HFFc6 (cell line): ENCODE measurements at regions not wholly inside any gene's neighbourhood (a gene's known extent, or its start where the extent isn't known, plus 50 kb on each side); places are given as distances from the start of the nearest gene placed in this dataset.
A peak's percentile ranks its signal among the peaks of the same experiment; 100 is the strongest.

Experiments used
- DNase-seq: peaks from one replicate; pipeline ENCODE4 v3.0.0-alpha.2; 2018
- H3K27ac Mint-ChIP-seq: 2 replicates; pipeline ENCODE4 v1.8.0; 2020; ENCODE audit warnings: mild to moderate bottlenecking, mixed read lengths
- H3K27me3 Mint-ChIP-seq: 2 replicates; pipeline ENCODE4 v1.8.0; 2021; ENCODE audit warnings: mild to moderate bottlenecking, moderate library complexity, mixed read lengths; ENCODE audit not compliant: insufficient read depth
- H3K36me3 Mint-ChIP-seq: 2 replicates; pipeline ENCODE4 v1.8.0; 2021; ENCODE audit warnings: low read depth, mixed read lengths
- H3K4me1 Mint-ChIP-seq: 2 replicates; pipeline ENCODE4 v1.8.0; 2020; ENCODE audit warnings: low read depth, mixed read lengths
- H3K4me3 Mint-ChIP-seq: 2 replicates; pipeline ENCODE4 v1.8.0; 2020; ENCODE audit warnings: mild to moderate bottlenecking, moderate library complexity, mixed read lengths
- H3K9me3 Mint-ChIP-seq: 2 replicates; pipeline ENCODE4 v1.8.0; 2020; ENCODE audit warnings: mild to moderate bottlenecking, mixed read lengths
- TF ChIP-seq, protein P1 (sequence below): fragments of 200-600 bp; sonication (generic); IDR thresholded peaks from 2 replicates; pipeline ENCODE4 v1.5.0; 2021; ENCODE audit warnings: antibody characterized with exemption, mild to moderate bottlenecking

DNA sequence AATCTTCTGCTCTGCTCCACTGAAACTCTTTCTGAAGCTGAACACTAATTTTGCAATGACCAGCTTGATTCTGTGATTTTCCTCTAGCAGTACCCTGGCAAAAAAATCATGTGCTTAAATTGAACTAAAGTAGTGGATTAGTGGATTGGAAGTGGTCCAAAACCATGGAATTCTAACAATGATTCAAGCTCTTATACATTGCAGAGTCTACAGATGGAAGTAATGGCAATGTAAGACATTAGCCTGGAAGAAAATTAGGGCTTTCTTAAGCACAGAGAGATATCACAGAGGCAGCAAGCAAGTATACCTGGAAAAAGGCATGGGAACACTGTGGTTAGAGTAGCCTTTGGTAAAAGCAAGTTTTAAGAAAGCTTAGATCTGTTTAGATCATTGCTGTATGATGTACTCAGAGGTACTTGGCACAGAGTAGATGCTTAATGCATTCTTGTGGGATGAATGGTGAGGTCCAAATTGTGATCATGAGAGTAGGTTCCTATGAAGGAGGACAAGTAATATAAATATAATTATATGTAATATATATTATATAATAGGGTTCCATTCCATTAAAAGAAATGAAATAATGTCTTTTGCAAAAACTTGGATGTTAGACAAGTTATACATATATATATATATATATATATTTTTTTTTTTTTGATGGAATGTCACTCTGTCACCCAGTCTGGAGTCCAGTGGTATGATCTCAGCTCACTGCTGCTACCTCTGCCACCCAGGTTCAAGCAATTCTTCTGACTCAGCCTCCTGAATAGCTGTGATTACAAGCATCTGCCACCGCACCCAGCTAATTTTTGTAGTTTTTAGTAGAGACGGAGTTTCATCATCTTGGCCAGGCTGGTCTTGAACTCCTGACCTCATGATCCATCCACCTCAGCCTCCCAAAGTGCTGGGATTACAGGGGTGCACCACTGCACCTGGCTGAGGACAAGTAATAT, 172.2 kb upstream of the SCN7A start:
- H3K9me3 Mint-ChIP-seq = no peaks in the 10 kb centered on the region
- TF ChIP-seq, protein P1, sequence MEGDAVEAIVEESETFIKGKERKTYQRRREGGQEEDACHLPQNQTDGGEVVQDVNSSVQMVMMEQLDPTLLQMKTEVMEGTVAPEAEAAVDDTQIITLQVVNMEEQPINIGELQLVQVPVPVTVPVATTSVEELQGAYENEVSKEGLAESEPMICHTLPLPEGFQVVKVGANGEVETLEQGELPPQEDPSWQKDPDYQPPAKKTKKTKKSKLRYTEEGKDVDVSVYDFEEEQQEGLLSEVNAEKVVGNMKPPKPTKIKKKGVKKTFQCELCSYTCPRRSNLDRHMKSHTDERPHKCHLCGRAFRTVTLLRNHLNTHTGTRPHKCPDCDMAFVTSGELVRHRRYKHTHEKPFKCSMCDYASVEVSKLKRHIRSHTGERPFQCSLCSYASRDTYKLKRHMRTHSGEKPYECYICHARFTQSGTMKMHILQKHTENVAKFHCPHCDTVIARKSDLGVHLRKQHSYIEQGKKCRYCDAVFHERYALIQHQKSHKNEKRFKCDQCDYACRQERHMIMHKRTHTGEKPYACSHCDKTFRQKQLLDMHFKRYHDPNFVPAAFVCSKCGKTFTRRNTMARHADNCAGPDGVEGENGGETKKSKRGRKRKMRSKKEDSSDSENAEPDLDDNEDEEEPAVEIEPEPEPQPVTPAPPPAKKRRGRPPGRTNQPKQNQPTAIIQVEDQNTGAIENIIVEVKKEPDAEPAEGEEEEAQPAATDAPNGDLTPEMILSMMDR = no peak
- H3K4me1 Mint-ChIP-seq = peaks cover 13% of the 10 kb centered on the region
- H3K27ac Mint-ChIP-seq = no peak overlapping the region; the same call in 1 of the 2 replicates
- peaks cover 3% of the 10 kb centered on the region; the same call in 1 of the 2 replicates for H3K27me3 Mint-ChIP-seq
- peak; percentile 3 for DNase-seq
- no peaks in the 10 kb centered on the region for H3K36me3 Mint-ChIP-seq
- H3K4me3 Mint-ChIP-seq = no peak overlapping the region

DNA sequence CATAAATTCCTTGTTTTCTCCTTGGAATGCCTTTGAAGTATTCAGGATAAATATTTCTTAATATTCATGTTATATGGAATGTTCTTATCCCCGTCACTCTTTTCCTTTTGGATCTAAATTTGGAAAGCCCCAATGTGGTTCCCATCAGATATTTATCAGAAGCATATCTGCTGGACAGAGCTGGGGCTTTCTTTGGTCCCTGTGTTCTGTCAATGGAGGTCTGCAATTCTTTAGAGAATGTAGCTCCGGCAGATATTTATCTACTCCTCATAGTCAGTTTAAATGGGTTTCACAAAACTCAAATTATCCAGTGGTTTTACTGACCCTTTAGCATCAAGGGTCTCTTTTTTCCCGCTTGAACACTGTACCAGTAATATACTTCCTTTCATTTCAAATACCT, 167.8 kb upstream of the SCN7A start:
- no peak overlapping the region for H3K4me3 Mint-ChIP-seq
- H3K27ac Mint-ChIP-seq = no peak overlapping the region
- DNase-seq = no peak
- H3K4me1 Mint-ChIP-seq = peaks cover 12% of the 10 kb centered on the region
- H3K27me3 Mint-ChIP-seq = peaks cover 3% of the 10 kb centered on the region; the same call in 1 of the 2 replicates
- no peaks in the 10 kb centered on the region for H3K9me3 Mint-ChIP-seq
- no peaks in the 10 kb centered on the region for H3K36me3 Mint-ChIP-seq
- TF ChIP-seq, protein P1 = no peak

DNA sequence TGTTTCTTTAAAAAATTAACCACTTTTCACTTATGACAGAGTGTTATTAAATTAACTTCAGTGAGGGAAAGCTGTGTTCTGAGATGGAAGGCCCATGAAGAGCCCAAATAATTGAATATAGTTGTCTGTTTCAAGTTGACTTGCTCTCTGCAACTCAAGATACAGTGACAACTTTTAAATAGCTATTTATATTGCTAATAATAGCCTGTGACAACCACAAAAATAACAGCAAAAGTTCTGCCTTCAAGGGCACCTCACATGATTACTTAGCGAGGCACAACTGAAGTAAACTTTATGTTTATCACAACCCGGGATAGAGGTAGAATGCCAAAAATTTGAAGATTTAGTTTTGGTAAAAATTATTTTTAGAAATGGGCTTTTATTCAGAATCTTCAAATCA, 167.3 kb upstream of the SCN7A start:
- H3K9me3 Mint-ChIP-seq = no peaks in the 10 kb centered on the region
- peaks cover 3% of the 10 kb centered on the region; the same call in 1 of the 2 replicates for H3K27me3 Mint-ChIP-seq
- no peak for DNase-seq
- peaks cover 7% of the 10 kb centered on the region for H3K4me1 Mint-ChIP-seq
- H3K27ac Mint-ChIP-seq = no peak overlapping the region
- TF ChIP-seq, protein P1 = no peak
- H3K36me3 Mint-ChIP-seq = no peaks in the 10 kb centered on the region
- H3K4me3 Mint-ChIP-seq = no peak overlapping the region

DNA sequence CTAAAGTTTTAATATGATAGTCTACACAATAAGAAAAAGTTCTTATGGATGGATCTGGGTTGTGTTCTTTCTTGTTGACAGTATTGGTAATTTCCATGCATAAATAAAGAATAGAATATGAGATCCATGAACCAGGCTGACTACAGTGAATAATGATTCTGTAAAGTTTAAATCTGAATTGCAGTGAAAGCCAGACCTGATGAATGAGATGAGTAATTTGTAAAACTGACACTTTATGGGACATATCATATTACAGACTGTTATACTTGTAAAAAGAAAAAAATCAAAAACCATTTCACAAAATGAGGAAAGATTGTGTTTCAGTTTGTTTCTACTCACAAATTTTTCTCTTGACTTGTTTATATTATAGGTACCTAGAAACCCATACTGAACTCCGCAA, 164.9 kb upstream of the SCN7A start:
- H3K4me1 Mint-ChIP-seq = no peaks in the 10 kb centered on the region
- H3K27me3 Mint-ChIP-seq = peaks cover 3% of the 10 kb centered on the region; the same call in 1 of the 2 replicates
- TF ChIP-seq, protein P1 = no peak
- H3K36me3 Mint-ChIP-seq = no peaks in the 10 kb centered on the region
- H3K4me3 Mint-ChIP-seq = no peak overlapping the region
- no peak for DNase-seq
- H3K9me3 Mint-ChIP-seq = no peaks in the 10 kb centered on the region
- H3K27ac Mint-ChIP-seq = no peak overlapping the region

DNA sequence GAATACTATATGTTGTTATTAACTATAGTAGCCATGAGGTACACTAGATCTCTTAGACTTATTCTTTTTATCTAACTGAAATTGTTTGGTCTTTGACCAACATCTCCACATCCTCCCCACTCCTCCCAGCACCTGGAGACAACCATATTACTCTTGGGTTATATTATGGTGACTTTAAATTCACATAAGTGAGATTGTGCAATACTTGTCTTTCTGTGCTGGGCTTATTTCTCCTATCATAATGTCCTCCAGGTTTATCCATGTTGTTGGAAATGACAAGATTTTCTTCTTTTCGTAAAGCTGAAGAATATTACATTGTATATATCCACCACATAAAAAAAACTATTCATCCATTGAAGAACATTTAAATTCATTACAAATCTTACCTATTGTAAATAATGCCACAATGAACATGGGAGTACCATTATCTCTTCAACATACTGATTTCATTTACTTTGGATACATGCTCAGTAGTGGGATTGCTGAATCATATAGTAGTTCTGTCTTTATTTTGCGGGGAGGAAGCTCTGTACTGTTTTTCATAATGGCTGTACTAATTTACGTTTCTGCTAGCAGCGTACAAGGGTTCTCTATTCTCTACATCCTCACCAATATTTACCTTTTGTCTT, 159.2 kb upstream of the SCN7A start:
- Mint-ChIP-seq H3K27ac (no peak overlapping the region), H3K36me3 (no peaks in the 10 kb centered on the region)
- no peak for DNase-seq

More for the DNA sequence above, 159.2 kb upstream of the SCN7A start:
- peaks cover 8% of the 10 kb centered on the region; the same call in 1 of the 2 replicates for H3K4me1 Mint-ChIP-seq
- H3K27me3 Mint-ChIP-seq = no peaks in the 10 kb centered on the region
- no peak overlapping the region for H3K4me3 Mint-ChIP-seq
- TF ChIP-seq, protein P1 = no peak
- no peaks in the 10 kb centered on the region for H3K9me3 Mint-ChIP-seq
